GM13976 (cell line): ENCODE measurements at regions not wholly inside any gene's neighbourhood (a gene's known extent, or its start where the extent isn't known, plus 50 kb on each side); places are given as distances from the start of the nearest gene placed in this dataset.

ENCODE experiments used
- DNase-seq: peaks from one replicate; pipeline ENCODE4 v3.0.0; 2012; ENCODE audit warnings: low spot score
- in situ Hi-C: fragments of 300-500 bp; cut with MboI; formaldehyde crosslinking; loops from one replicate; pipeline ENCODE4 v1.12.0; 2022; ENCODE audit warnings: low sequenced_read_pairs, mixed read lengths, inconsistent platforms; ENCODE audit not compliant: unreplicated experiment
- TF ChIP-seq, protein P1 (sequence below): IDR thresholded peaks from 2 replicates; pipeline ENCODE4 v1.5.1; 2012; ENCODE audit warnings: borderline replicate concordance, mild to moderate bottlenecking; ENCODE audit not compliant: insufficient read depth; ENCODE audit errors: extremely low read depth, missing control alignments, control extremely low read depth

DNA sequence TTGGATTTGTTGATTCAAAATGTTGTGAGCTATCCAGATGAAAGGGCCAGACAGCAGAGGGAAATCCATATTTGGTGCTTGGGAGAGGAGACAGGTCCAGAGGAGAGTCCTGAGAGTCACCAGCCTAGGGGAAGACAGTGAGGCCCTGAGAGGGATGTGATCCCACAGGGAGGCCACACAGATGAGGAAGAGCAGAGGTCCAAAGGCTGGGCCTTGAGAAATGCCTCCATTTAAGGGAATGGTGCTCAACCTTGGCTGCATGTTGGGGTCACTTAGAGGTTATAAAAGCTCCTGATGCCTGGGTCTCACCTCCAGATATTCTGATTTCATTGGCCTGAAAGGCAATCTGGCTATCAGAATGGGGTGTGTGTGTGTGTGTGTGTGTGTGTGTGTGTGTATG is 194.9 kb downstream of the UTP18 start:
- in situ Hi-C loops: no loop called here
- TF ChIP-seq, protein P1, sequence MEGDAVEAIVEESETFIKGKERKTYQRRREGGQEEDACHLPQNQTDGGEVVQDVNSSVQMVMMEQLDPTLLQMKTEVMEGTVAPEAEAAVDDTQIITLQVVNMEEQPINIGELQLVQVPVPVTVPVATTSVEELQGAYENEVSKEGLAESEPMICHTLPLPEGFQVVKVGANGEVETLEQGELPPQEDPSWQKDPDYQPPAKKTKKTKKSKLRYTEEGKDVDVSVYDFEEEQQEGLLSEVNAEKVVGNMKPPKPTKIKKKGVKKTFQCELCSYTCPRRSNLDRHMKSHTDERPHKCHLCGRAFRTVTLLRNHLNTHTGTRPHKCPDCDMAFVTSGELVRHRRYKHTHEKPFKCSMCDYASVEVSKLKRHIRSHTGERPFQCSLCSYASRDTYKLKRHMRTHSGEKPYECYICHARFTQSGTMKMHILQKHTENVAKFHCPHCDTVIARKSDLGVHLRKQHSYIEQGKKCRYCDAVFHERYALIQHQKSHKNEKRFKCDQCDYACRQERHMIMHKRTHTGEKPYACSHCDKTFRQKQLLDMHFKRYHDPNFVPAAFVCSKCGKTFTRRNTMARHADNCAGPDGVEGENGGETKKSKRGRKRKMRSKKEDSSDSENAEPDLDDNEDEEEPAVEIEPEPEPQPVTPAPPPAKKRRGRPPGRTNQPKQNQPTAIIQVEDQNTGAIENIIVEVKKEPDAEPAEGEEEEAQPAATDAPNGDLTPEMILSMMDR: no peak
- no peak for DNase-seq

DNA sequence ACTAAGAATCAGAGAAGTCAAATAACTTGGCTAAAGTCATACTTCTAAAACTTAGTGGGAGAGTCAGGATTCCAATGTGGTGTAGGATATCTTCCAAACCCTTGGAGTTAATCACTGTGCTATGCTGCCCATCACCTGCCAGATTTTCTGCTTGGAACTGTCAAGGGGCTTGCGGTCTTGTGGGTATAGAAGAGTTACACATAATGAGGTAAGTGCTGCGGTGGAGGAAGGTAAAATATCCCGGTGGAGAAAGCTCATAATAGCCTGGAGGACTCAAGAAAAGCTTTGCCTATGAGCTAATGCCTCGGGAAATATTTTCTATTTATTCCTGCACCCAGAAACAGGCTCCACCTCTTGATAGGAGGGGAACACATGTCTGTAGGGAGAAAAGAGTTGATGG is 195.6 kb downstream of the UTP18 start:
- DNase-seq: no peak

DNA sequence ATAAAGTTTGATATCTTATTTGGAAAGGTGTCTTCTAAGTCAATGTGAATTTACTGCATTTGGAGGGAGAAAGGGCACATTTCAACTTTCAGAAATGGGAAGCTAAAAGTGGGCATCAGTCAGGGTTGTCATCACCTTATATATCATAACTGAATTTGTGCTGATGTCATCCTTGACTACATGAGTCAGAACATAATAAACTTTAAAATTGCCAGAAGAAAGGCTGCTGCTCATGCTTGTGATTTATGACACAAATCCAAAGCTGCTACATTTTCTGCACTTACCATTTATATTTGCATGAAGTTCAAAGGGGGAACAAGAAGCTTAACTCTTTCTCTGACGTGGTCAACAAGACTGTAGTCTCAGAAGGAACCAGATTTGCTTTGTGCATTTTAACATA is 196.6 kb downstream of the UTP18 start:
- TF ChIP-seq, protein P1: no peak
- DNase-seq: no peak
- in situ Hi-C loops: no loop called here

More for the DNA sequence above, 195.6 kb downstream of the UTP18 start:
- in situ Hi-C loops: no loop called here
- TF ChIP-seq, protein P1: no peak

DNA sequence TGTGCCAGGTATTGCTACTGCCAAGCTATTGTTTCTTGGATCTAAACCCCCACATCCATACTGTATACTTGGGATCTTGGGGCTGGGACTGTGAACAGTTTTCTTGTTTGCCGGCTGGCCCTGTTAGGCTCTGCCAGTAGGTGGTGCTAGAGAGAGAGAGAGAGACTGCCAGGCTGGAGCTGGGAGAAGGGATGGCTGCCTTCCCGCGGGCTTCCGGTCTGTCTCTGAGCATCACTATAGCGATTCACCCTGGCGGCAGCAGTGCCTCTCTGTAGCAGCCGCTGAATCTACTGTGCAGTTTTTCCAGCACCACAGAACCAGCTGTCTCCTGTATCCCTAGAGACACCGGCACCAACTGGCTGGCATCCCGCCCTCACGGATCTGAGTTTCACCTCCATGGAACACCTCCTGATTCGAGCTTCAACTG is 201.2 kb downstream of the UTP18 start:
- in situ Hi-C loops: no loop called here
- TF ChIP-seq, protein P1: peak; percentile 90
- peak; percentile 62 for DNase-seq

DNA sequence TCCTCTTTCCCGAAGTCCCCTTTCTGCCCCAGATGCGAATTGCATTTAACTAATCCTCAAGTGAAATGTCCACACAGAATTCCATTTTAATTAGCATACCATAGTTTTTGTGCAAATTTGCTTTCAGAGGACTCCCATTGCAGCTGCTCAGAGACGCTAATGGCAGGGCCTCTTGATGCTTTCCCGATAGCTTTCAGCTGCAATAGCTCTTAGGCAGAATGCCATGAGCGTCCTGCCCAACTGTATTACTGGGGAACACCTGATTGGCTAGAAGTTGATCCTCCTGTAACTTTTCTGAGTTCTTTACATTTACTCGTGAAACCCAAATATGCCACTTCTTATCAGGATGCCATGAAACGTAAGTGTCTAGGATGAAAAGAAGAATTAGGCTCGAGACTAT is 203.0 kb downstream of the UTP18 start:
- DNase-seq: no peak
- in situ Hi-C loops: no loop called here
- TF ChIP-seq, protein P1: no peak

DNA sequence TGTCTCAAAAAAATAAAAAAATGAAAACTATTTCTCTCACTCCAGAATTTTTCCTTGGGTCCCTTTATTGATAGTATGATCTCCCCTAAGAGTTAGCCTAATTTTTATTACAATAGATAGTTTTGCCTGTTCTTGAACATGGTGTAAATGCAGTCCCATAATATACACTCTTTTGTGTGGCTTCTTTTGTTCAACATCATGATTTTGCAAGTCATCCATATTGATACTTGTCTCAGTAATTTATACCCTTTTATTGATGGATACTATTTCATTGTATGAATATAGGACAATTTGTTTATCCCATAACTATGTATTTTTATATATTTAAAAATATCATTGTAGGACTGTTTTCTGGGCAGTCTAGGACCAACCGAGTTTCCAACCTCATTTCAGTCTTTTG is 207.0 kb downstream of the UTP18 start:
- TF ChIP-seq, protein P1: no peak
- DNase-seq: no peak
- in situ Hi-C loops: no loop called here
